ENCODE measurements at regions not wholly inside any gene's neighbourhood (a gene's known extent, or its start where the extent isn't known, plus 50 kb on each side); places are given as distances from the start of the nearest gene placed in this dataset.

- intact Hi-C loops (cut with DNase I) = no loop called here
- H3K9me3 ChIP-seq = no peaks in the 10 kb centered on the region
- no peak for TF ChIP-seq CTCF (IDR thresholded peaks at IDR 0.05)
- no peaks in the 10 kb centered on the region for H3K4me1 ChIP-seq
- ATAC-seq (no peak), DNase-seq (no peak)
- no peak overlapping the region for H3K4me3 ChIP-seq
- no peak overlapping the region for H3K27ac ChIP-seq
- no peaks in the 10 kb centered on the region for H3K27me3 ChIP-seq (ENCODE audit: low read depth)
- no peaks in the 10 kb centered on the region for H3K36me3 ChIP-seq
Measured at GRCh38 chrY:21240662-21241310, 270.4 kb upstream of the RBMY1B start.

- H3K27me3 ChIP-seq (ENCODE audit: low read depth) = no peaks in the 10 kb centered on the region
- ATAC-seq = no peak
- H3K27ac ChIP-seq = no peak overlapping the region
- H3K4me1 ChIP-seq = no peaks in the 10 kb centered on the region
- no peaks in the 10 kb centered on the region for H3K36me3 ChIP-seq
- no peak for DNase-seq
- TF ChIP-seq CTCF (IDR thresholded peaks at IDR 0.05) = no peak
- H3K4me3 ChIP-seq = no peak overlapping the region
- intact Hi-C loops (cut with DNase I) = no loop called here
- H3K9me3 ChIP-seq = no peaks in the 10 kb centered on the region
Measured at GRCh38 chrY:21242793-21243192, 268.3 kb upstream of the RBMY1B start.

- no peak for DNase-seq
- TF ChIP-seq CTCF (IDR thresholded peaks at IDR 0.05) = no peak
Measured at GRCh38 chrY:21246780-21247179, 264.4 kb upstream of the RBMY1B start.

GRCh38 chrY:21248591-21248990, 262.5 kb upstream of the RBMY1B start:
- DNase-seq = no peak
- TF ChIP-seq CTCF (IDR thresholded peaks at IDR 0.05) = no peak
- H3K27me3 ChIP-seq (ENCODE audit: low read depth) = no peaks in the 10 kb centered on the region
- ATAC-seq = no peak
- H3K4me3 ChIP-seq = no peak overlapping the region
- H3K9me3 ChIP-seq = no peaks in the 10 kb centered on the region
- intact Hi-C loops (cut with DNase I) = no loop called here
- no peak overlapping the region for H3K27ac ChIP-seq
- no peaks in the 10 kb centered on the region for H3K36me3 ChIP-seq
- no peaks in the 10 kb centered on the region for H3K4me1 ChIP-seq

More at GRCh38 chrY:21246780-21247179, 264.4 kb upstream of the RBMY1B start:
- Histone ChIP-seq H3K27me3 (ENCODE audit: low read depth) (no peaks in the 10 kb centered on the region), H3K9me3 (no peaks in the 10 kb centered on the region), H3K36me3 (no peaks in the 10 kb centered on the region), H3K27ac (no peak overlapping the region), H3K4me3 (no peak overlapping the region), H3K4me1 (no peaks in the 10 kb centered on the region)
- intact Hi-C loops (cut with DNase I) = no loop called here
- no peak for ATAC-seq

GRCh38 chrY:21253455-21254248, 257.5 kb upstream of the RBMY1B start:
- no peaks in the 10 kb centered on the region for H3K4me1 ChIP-seq
- no peak for DNase-seq
- intact Hi-C loops (cut with DNase I) = no loop called here
- no peak for ATAC-seq
- no peaks in the 10 kb centered on the region for H3K9me3 ChIP-seq
- no peak overlapping the region for H3K27ac ChIP-seq
- TF ChIP-seq CTCF (IDR thresholded peaks at IDR 0.05) = no peak
- no peaks in the 10 kb centered on the region for H3K36me3 ChIP-seq
- no peaks in the 10 kb centered on the region for H3K27me3 ChIP-seq (ENCODE audit: low read depth)
- no peak overlapping the region for H3K4me3 ChIP-seq

Data from lower lobe of right lung (tissue), 2 donors.